AG09319 (cell line): ENCODE measurements at regions not wholly inside any gene's neighbourhood (a gene's known extent, or its start where the extent isn't known, plus 50 kb on each side); places are given as distances from the start of the nearest gene placed in this dataset.

Experiments
- DNase-seq: peaks from one replicate; pipeline ENCODE4 v3.0.0-alpha.2; 2010; ENCODE audit warnings: low read depth; ENCODE audit errors: extremely low read depth
- TF ChIP-seq, protein P1 (sequence below): IDR thresholded peaks from 2 replicates; pipeline ENCODE4 v1.5.1; 2011; ENCODE audit warnings: low read depth, mild to moderate bottlenecking, inconsistent platforms, low read length, moderate library complexity

DNA sequence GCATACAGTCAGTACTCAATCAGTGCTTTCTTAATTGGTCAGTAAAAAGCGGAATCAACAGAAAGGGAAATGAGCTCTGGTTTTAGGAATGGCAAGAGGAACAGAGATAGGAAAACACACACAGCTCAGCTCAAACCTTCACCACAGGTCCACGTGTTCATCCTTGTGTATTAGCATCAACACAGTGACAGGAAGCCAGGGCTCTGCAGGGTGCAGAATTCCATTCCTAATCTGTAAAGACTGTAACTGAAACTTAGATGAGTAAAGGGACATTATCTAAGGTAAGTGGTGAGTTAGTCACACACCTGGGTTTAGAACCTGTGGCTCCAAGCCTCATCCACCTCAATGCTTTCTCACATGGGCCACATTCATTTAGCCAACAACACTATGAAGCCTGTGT lies 1242.2 kb upstream of the TMEM132C start:
- TF ChIP-seq, protein P1, sequence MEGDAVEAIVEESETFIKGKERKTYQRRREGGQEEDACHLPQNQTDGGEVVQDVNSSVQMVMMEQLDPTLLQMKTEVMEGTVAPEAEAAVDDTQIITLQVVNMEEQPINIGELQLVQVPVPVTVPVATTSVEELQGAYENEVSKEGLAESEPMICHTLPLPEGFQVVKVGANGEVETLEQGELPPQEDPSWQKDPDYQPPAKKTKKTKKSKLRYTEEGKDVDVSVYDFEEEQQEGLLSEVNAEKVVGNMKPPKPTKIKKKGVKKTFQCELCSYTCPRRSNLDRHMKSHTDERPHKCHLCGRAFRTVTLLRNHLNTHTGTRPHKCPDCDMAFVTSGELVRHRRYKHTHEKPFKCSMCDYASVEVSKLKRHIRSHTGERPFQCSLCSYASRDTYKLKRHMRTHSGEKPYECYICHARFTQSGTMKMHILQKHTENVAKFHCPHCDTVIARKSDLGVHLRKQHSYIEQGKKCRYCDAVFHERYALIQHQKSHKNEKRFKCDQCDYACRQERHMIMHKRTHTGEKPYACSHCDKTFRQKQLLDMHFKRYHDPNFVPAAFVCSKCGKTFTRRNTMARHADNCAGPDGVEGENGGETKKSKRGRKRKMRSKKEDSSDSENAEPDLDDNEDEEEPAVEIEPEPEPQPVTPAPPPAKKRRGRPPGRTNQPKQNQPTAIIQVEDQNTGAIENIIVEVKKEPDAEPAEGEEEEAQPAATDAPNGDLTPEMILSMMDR = no peak
- no peak for DNase-seq

DNA sequence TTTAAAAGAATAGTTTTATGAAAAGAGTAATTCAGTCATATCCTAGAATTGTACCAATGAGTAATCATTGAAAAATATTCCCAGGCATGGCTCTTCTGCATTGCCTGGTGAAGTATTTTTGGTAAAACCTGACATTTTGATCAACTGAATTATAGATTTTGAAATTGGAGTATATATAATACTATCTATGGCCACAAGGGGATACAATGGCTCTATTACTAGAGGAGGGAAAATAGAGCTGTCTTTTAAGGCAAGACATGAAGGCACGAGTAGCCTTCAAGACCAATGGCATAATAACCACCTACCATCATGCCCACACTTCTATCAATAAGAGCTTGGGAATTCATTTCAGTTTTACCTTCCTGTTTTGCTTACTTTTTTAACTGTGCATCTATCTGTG lies 1241.4 kb upstream of the TMEM132C start:
- TF ChIP-seq, protein P1 = peak; percentile 9
- no peak for DNase-seq

DNA sequence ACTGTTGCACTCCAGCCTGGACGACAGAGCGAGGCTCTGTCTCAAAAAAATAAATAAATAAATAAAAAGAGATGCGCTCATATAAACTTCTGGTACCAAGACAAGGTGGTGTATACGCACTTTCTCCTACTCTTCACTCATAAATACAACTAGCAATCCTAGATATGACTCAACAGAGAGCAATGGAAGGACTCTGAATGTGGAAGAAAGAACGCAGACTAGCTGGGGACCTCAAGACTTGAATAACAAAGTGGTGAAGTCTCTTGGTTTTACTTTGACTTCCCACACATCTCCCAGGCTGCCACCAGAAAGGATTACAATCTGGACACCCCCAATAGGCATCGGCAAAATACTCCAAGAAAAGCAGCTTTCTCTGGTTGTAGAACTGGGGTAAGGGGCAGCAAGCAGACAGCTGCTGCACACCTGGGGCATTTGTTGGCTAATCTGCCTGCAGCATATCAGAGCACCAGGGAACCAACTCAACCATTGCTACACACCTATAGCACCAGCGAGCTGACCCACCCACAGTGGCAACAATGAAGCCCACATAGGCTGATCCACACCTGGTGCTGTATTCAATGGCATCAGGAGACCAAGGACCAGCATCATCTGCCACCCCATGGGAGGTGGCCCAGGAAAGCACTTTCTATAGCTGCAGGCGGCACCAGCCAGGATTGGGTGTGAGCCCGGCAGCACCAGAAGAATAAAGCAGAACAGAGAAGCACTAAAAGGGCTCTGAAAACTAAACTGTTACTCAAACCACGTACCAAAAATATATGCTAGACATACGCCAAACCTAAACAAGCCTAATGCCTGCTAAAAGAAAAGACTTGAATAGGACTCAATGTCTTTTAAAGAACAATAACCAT lies 1231.7 kb upstream of the TMEM132C start:
- no peak for DNase-seq
- TF ChIP-seq, protein P1 = no peak

DNA sequence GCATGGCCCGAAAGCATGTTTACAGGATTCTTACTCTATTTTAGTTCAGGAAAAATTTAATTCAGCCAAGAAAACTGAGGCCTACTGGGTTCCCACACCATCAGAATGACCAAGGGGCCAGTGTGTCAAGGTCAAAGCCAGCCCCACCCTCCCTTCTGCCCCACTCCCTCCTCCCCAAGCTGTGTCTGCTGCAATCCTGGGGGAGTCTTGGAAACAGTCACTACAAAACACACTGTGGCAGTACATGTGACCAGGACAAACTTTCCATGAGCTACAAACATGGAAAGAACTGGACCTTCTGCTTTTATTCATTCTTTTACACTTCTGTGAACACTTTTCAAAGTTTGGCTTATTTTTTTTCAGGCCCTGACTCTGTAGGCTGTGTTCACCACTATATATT lies 1228.8 kb upstream of the TMEM132C start:
- no peak for DNase-seq
- TF ChIP-seq, protein P1 = no peak

DNA sequence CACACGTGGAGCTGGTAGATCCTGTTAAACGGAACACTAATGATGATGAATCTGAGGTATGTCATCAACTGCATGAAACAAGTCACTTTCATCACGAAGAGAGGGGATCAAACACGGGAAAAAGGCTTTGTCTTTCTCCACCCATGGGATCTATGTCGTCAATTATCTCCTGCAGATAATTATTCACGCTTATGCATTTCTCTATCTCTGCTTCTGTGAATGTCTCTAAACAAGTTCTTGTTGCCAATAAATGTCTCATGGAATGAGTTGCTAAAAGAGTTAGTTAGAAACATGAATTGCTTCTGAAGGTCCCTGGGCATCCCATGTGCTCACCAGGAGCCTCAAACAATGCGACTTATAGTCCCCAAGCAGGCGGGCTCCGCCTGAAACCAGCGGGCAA lies 1228.2 kb upstream of the TMEM132C start:
- TF ChIP-seq, protein P1 = no peak
- no peak for DNase-seq

DNA sequence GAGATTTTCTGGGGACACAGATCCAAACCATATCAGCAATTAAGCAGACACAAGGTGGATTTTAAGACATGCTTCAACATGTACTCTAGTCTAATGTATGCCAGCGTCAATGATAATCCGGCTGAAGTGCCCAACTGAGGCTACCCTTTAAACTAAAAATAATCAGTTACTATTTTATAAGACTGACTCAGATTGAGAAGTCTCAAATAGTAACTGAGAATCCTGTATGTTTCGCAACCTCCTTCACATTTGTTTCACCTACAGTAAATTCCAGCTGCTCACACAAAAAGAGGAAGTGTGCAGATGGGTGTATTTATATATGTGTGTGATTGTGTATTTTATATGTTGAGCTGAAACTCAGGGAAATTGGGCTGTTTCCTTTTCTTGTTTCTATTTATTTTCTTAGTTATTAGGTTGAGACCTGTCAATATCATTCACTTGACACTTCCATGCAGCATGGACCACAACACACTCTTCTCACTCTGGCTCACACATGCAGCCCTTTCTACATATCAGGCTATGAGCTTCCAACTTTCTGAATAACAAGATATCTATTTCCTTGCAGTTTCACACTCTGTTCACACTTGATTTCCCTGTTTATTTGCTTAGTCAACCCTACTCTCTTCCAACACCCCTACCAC lies 1224.9 kb upstream of the TMEM132C start:
- DNase-seq = no peak
- TF ChIP-seq, protein P1 = no peak

DNA sequence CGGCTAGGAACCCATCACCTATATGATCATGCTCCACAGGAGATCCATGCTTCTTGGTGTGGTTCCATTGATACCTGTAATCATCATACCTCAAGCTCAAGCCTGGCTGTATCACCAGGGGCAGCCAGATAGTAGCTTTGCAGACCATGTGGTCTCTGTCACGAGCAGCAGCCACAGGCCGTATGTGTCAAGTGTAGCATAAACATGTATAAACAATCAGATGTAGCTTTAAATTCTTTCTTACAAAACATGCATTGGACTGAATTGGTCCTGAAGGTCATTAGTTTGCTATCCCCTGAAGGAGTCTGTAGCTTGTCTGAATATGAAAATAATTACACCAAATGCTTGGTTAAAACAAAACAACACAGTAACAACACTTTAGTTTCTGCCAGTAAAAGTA lies 1223.2 kb upstream of the TMEM132C start:
- no peak for DNase-seq
- TF ChIP-seq, protein P1 = no peak
